IMR-90 (cell line): ENCODE measurements at regions not wholly inside any gene's neighbourhood (a gene's known extent, or its start where the extent isn't known, plus 50 kb on each side); places are given as distances from the start of the nearest gene placed in this dataset.

ENCODE experiments used
- ATAC-seq: fragments of 200-7000 bp; cut with Tn5 transposase; 2 replicates; pipeline ENCODE4 v1.9.1; 2020; ENCODE audit warnings: low read depth, mild to moderate bottlenecking, moderate library complexity
- BruUV-seq: library from RNA; stranded (reverse); fragments of 400-500 nt; replicated peaks from 2 replicates; lab custom pipeline; 2021; lab: Mats Ljungman, UMichigan
- CTCF ChIA-PET: fragments of 300-600 bp; formaldehyde crosslinking; extraction: SDS; loops from one replicate; lab custom pipeline; 2021; ENCODE audit warnings: antibody characterized with exemption; lab: Yijun Ruan, JAX
- POLR2A ChIA-PET: fragments of 300-600 bp; sonication (Branson Sonifier 250); formaldehyde crosslinking; loops from one replicate; lab custom pipeline; 2022; ENCODE audit warnings: antibody characterized with exemption; ENCODE audit not compliant: unreplicated experiment; lab: Charles Lee
- DNase-seq: peaks from one replicate; pipeline ENCODE4 v3.0.0; 2013
- H2AFZ ChIP-seq: replicated peaks from 2 replicates; pipeline ENCODE3; 2013; ENCODE audit warnings: low read length, mild to moderate bottlenecking; ENCODE audit not compliant: poor library complexity
- H2AK5ac ChIP-seq: 2 replicates; pipeline ENCODE4 v1.6.1; 2013; ENCODE audit warnings: low read depth, low read length, inconsistent platforms
- H2AK9ac ChIP-seq: replicated peaks from 2 replicates; pipeline ENCODE3; 2013; ENCODE audit warnings: mild to moderate bottlenecking, low read depth, low read length, moderate library complexity; ENCODE audit not compliant: poor library complexity
- H2BK120ac ChIP-seq: 2 replicates; pipeline ENCODE4 v1.6.1; 2013; ENCODE audit warnings: low read depth, low read length, inconsistent platforms
- H2BK15ac ChIP-seq: 3 replicates; pipeline ENCODE4 v1.6.1; 2013; ENCODE audit warnings: low read depth, low read length, inconsistent platforms
- H2BK20ac ChIP-seq: 2 replicates; pipeline ENCODE4 v1.6.1; 2013; ENCODE audit warnings: low read depth, mild to moderate bottlenecking, inconsistent platforms, low read length, moderate library complexity
- H2BK5ac ChIP-seq: 2 replicates; pipeline ENCODE4 v1.6.1; 2013; ENCODE audit warnings: mild to moderate bottlenecking, low read depth, low read length, inconsistent platforms; ENCODE audit not compliant: poor library complexity, severe bottlenecking
- H3K14ac ChIP-seq: replicated peaks from 2 replicates; pipeline ENCODE4 v1.6.1; 2013; ENCODE audit warnings: low read depth, low read length, inconsistent platforms
- H3K18ac ChIP-seq: 2 replicates; pipeline ENCODE4 v1.6.1; 2013; ENCODE audit warnings: low read depth, low read length, control low read depth
- H3K23ac ChIP-seq: 2 replicates; pipeline ENCODE4 v1.6.1; 2013; ENCODE audit warnings: low read depth, low read length, inconsistent platforms
- H3K27ac ChIP-seq: 2 replicates; pipeline ENCODE4 v1.5.1; 2013; ENCODE audit warnings: mild to moderate bottlenecking, control low read depth, low read length; ENCODE audit not compliant: insufficient read depth
- H3K27me3 ChIP-seq: 2 replicates; pipeline ENCODE4 v1.6.1; 2013; ENCODE audit warnings: low read length; ENCODE audit not compliant: control insufficient read depth, insufficient read depth
- H3K36me3 ChIP-seq: 2 replicates; pipeline ENCODE4 v1.6.1; 2013; ENCODE audit warnings: low read length, mixed read lengths; ENCODE audit not compliant: control insufficient read depth, insufficient read depth
- H3K4ac ChIP-seq: 2 replicates; pipeline ENCODE4 v1.6.1; 2013; ENCODE audit warnings: low read depth, low read length, inconsistent platforms
- H3K4me1 ChIP-seq: 2 replicates; pipeline ENCODE4 v1.6.1; 2013; ENCODE audit warnings: low read length, mixed read lengths; ENCODE audit not compliant: control insufficient read depth, insufficient read depth
- H3K4me2 ChIP-seq: 2 replicates; pipeline ENCODE4 v1.6.1; 2013; ENCODE audit warnings: low read depth, mild to moderate bottlenecking, control low read depth, low read length, moderate library complexity
- H3K4me3 ChIP-seq: 2 replicates; pipeline ENCODE4 v1.5.1; 2013; ENCODE audit warnings: low read depth, mild to moderate bottlenecking, control low read depth, low read length, moderate library complexity; ENCODE audit not compliant: insufficient read depth
- H3K56ac ChIP-seq: 2 replicates; pipeline ENCODE4 v1.6.1; 2013; ENCODE audit warnings: low read length, inconsistent platforms; ENCODE audit not compliant: insufficient read depth; ENCODE audit errors: extremely low read depth
- H3K79me1 ChIP-seq, 2 experiments: 2 replicates each; pipeline ENCODE4 v1.6.1; 2013; ENCODE audit warnings: low read length in 2 of 2, inconsistent platforms in 1 of 2, low read depth in 1 of 2
- H3K9ac ChIP-seq: 2 replicates; pipeline ENCODE4 v1.6.1; 2013; ENCODE audit warnings: low read depth, low read length, control low read depth
- H3K9me1 ChIP-seq: 2 replicates; pipeline ENCODE4 v1.6.1; 2013; ENCODE audit warnings: low read length, inconsistent platforms; ENCODE audit not compliant: insufficient read depth
- H3K9me3 ChIP-seq: 2 replicates; pipeline ENCODE4 v1.6.1; 2013; ENCODE audit warnings: low read length; ENCODE audit not compliant: control insufficient read depth, insufficient read depth
- H4K20me1 ChIP-seq: 2 replicates; pipeline ENCODE4 v1.6.1; 2013; ENCODE audit warnings: low read length, inconsistent platforms; ENCODE audit not compliant: insufficient read depth
- H4K5ac ChIP-seq: 2 replicates; pipeline ENCODE4 v1.6.1; 2013; ENCODE audit warnings: mild to moderate bottlenecking, low read depth, low read length, control low read depth
- H4K8ac ChIP-seq, 2 experiments: 2 replicates each; pipeline ENCODE4 v1.6.1; 2013; ENCODE audit warnings: low read depth in 2 of 2, low read length in 2 of 2, control low read depth in 1 of 2, inconsistent platforms in 1 of 2
- H4K91ac ChIP-seq: 2 replicates; pipeline ENCODE4 v1.6.1; 2013; ENCODE audit warnings: low read depth, low read length, inconsistent platforms; ENCODE audit not compliant: insufficient read depth
- CEBPB ChIP-seq: IDR thresholded peaks from 2 replicates; pipeline ENCODE4 v1.6.1; 2012; ENCODE audit warnings: low read depth, low read length, improper control_type of control experiment
- CHD1 ChIP-seq: IDR thresholded peaks from 2 replicates; pipeline ENCODE4 v1.6.1; 2012; ENCODE audit warnings: low read depth, low read length, improper control_type of control experiment
- FOS ChIP-seq: fragments of 150-350 bp; IDR thresholded peaks from 2 replicates; pipeline ENCODE4 v1.6.1; 2016; ENCODE audit warnings: low read depth, low read length
- MAFK ChIP-seq: IDR thresholded peaks from 2 replicates; pipeline ENCODE4 v1.6.1; 2012; ENCODE audit warnings: low read depth, low read length, improper control_type of control experiment
- MAZ ChIP-seq: IDR thresholded peaks from 2 replicates; pipeline ENCODE4 v1.6.1; 2012; ENCODE audit warnings: low read depth, mild to moderate bottlenecking, low read length, improper control_type of control experiment, moderate library complexity, borderline replicate concordance
- MXI1 ChIP-seq: IDR thresholded peaks from 2 replicates; pipeline ENCODE4 v1.6.1; 2012; ENCODE audit warnings: low read depth, mild to moderate bottlenecking, low read length, moderate library complexity, borderline replicate concordance
- NFE2L2 ChIP-seq: fragments of 150-350 bp; IDR thresholded peaks from 2 replicates; pipeline ENCODE4 v1.6.1; 2016; ENCODE audit warnings: low read depth, mild to moderate bottlenecking, low read length
- POLR2A ChIP-seq: IDR thresholded peaks from 2 replicates; pipeline ENCODE4 v1.6.1; 2012; ENCODE audit warnings: mild to moderate bottlenecking, low read depth, low read length
- RAD21 ChIP-seq: IDR thresholded peaks from 2 replicates; pipeline ENCODE4 v1.6.1; 2012; ENCODE audit warnings: low read length, improper control_type of control experiment
- RCOR1 ChIP-seq: IDR thresholded peaks from 2 replicates; pipeline ENCODE4 v1.6.1; 2012; ENCODE audit warnings: mild to moderate bottlenecking, low read length, improper control_type of control experiment; ENCODE audit not compliant: insufficient replicate concordance
- RFX5 ChIP-seq: IDR thresholded peaks from 2 replicates; pipeline ENCODE4 v1.8.0; 2012; ENCODE audit warnings: low read depth, mild to moderate bottlenecking, low read length, moderate library complexity
- SMC3 ChIP-seq: fragments of 150-350 bp; IDR thresholded peaks from 2 replicates; pipeline ENCODE4 v1.6.1; 2016; ENCODE audit warnings: low read depth, mild to moderate bottlenecking, antibody characterized with exemption, low read length, moderate library complexity
- WGBS, 2 experiments: methylation state at CpG; one replicate each; pipeline versions ENCODE4 v1.1.5 to v1.1.7; 2013; ENCODE audit warnings: missing lambda C conversion rate in 2 of 2; ENCODE audit not compliant: insufficient read length in 1 of 2; ENCODE audit errors: extremely low coverage in 2 of 2; 5-methylcytosine and 5-hydroxymethylcytosine counted together
- dilution Hi-C: fragments of 300-500 bp; cut with HindIII; formaldehyde crosslinking; loops from one replicate; pipeline ENCODE4 v1.14.3; 2018; ENCODE audit warnings: low sequenced_read_pairs; ENCODE audit not compliant: unreplicated experiment
- in situ Hi-C: fragments of 300-500 bp; cut with MboI; formaldehyde crosslinking; loops from 3 replicates; pipeline ENCODE4 v1.14.3; 2019; ENCODE audit warnings: low sequenced_read_pairs, inconsistent platforms, mixed read lengths
- intact Hi-C: fragments of 100-400 bp; cut with micrococcal nuclease; formaldehyde crosslinking; loops from 2 replicates; pipeline ENCODE4 v1.10.0; 2022
- TF ChIP-seq, protein P1 (sequence below): fragments of 150-350 bp; IDR thresholded peaks from 2 replicates; pipeline ENCODE4 v1.6.1; 2017; ENCODE audit warnings: mild to moderate bottlenecking, antibody characterized with exemption, low read length, low read depth
- TF ChIP-seq, protein P2 (sequence below): conservative IDR thresholded peaks from 2 replicates; pipeline ENCODE4 v1.5.1; 2012; ENCODE audit warnings: mild to moderate bottlenecking, low read depth, low read length, improper control_type of control experiment

DNA sequence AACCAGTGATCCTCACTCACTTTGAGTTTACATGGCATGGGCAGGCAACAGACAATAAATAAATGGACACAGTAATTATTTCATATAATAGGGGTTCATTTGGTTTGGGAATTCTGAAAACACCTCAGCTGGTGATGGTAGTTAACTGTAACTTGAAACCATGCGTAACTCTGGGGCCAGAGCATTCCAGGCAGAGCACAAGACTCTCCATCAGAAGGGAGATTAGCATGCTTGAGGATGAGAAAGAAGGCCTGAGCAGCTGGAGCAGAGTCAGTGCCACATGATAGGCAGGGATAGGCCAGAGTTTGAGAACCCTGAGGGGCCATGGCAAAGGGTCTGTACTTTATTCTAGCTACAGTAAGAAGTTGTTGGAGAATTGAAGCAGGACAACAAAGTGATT is 56.3 kb upstream of the CXCL8 start:
- POLR2A ChIA-PET: no interaction called here
- dilution Hi-C loops: no loop called here

More for the DNA sequence above, 56.3 kb upstream of the CXCL8 start:
- no peak overlapping the region for H3K9ac ChIP-seq
- in situ Hi-C loops: no loop called here
- H3K18ac ChIP-seq: no peak overlapping the region; the same call in 1 of the 2 replicates
- no peaks in the 10 kb centered on the region for H3K9me3 ChIP-seq
- no peak overlapping the region; the same call in 1 of the 2 replicates for H3K14ac ChIP-seq
- WGBS, 2 experiments: no CpG with 5 or more reads among the region's 1 CpG
- H3K4me1 ChIP-seq: peaks cover 3% of the 10 kb centered on the region
- H3K27me3 ChIP-seq: no peaks in the 10 kb centered on the region
- H3K9me1 ChIP-seq: no peaks in the 10 kb centered on the region
- H3K79me1 ChIP-seq: no peaks in the 10 kb centered on the region
- H3K27ac ChIP-seq: no peak overlapping the region
- no peak overlapping the region for H2AK5ac ChIP-seq
- no peak overlapping the region for H2BK120ac ChIP-seq
- no peak overlapping the region for H2AFZ ChIP-seq
- H3K23ac ChIP-seq: no peak overlapping the region
- H3K36me3 ChIP-seq: no peaks in the 10 kb centered on the region
- BruUV-seq: no TSS peak
- TF ChIP-seq FOS: no peak
- TF ChIP-seq MXI1: no peak
- TF ChIP-seq NFE2L2: no peak
- no peak for TF ChIP-seq RAD21
- no peak for TF ChIP-seq MAFK
- TF ChIP-seq SMC3: no peak
- no peak for TF ChIP-seq POLR2A
- no peak for TF ChIP-seq CHD1
- no peak for TF ChIP-seq MAZ
- TF ChIP-seq CEBPB: no peak
- TF ChIP-seq, protein P1, sequence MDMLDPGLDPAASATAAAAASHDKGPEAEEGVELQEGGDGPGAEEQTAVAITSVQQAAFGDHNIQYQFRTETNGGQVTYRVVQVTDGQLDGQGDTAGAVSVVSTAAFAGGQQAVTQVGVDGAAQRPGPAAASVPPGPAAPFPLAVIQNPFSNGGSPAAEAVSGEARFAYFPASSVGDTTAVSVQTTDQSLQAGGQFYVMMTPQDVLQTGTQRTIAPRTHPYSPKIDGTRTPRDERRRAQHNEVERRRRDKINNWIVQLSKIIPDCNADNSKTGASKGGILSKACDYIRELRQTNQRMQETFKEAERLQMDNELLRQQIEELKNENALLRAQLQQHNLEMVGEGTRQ: no peak
- TF ChIP-seq, protein P2, sequence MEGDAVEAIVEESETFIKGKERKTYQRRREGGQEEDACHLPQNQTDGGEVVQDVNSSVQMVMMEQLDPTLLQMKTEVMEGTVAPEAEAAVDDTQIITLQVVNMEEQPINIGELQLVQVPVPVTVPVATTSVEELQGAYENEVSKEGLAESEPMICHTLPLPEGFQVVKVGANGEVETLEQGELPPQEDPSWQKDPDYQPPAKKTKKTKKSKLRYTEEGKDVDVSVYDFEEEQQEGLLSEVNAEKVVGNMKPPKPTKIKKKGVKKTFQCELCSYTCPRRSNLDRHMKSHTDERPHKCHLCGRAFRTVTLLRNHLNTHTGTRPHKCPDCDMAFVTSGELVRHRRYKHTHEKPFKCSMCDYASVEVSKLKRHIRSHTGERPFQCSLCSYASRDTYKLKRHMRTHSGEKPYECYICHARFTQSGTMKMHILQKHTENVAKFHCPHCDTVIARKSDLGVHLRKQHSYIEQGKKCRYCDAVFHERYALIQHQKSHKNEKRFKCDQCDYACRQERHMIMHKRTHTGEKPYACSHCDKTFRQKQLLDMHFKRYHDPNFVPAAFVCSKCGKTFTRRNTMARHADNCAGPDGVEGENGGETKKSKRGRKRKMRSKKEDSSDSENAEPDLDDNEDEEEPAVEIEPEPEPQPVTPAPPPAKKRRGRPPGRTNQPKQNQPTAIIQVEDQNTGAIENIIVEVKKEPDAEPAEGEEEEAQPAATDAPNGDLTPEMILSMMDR: no peak
- TF ChIP-seq RCOR1: no peak
- TF ChIP-seq RFX5: no peak
- intact Hi-C loops: no loop called here
- no peaks in the 10 kb centered on the region for H4K20me1 ChIP-seq
- peak; percentile 78 for ATAC-seq
- H4K91ac ChIP-seq: no peak overlapping the region
- H3K56ac ChIP-seq: no peak overlapping the region
- H4K8ac ChIP-seq: no peak overlapping the region
- no peak overlapping the region for H3K4ac ChIP-seq
- no peak overlapping the region for H3K4me3 ChIP-seq
- no peak overlapping the region for H4K5ac ChIP-seq
- no peak overlapping the region for H2AK9ac ChIP-seq
- H2BK20ac ChIP-seq: no peak overlapping the region
- CTCF ChIA-PET: no interaction called here
- no peak overlapping the region for H2BK5ac ChIP-seq
- no peak overlapping the region for H2BK15ac ChIP-seq
- H3K4me2 ChIP-seq: no peak overlapping the region
- DNase-seq: peak; percentile 43
